ENCODE measurements at regions not wholly inside any gene's neighbourhood (a gene's known extent, or its start where the extent isn't known, plus 50 kb on each side); places are given as distances from the start of the nearest gene placed in this dataset.
"Not testable (repeated sequence)": the region's sequence is repeated elsewhere in the genome, so short reads cannot be mapped to it uniquely, and the experiment has no call there.

- DNase-seq, result no peak
Measured at GRCh38 chr5:60517094-60517694, 182.8 kb downstream of the DEPDC1B start.

- no peak for DNase-seq
Measured at GRCh38 chr5:60516688-60517087, 183.3 kb downstream of the DEPDC1B start.

- DNase-seq, result no peak
Measured at GRCh38 chr5:60514152-60514551, 185.8 kb downstream of the DEPDC1B start.

GRCh38 chr5:60512117-60512516, 187.8 kb downstream of the DEPDC1B start:
- no peak for DNase-seq

GRCh38 chr5:60510663-60511062, 189.3 kb downstream of the DEPDC1B start:
- no peak for DNase-seq

GRCh38 chr5:60510049-60510448, 189.9 kb downstream of the DEPDC1B start:
- DNase-seq, result no peak

- DNase-seq, result no peak
Measured at GRCh38 chr5:60509519-60509918, 190.4 kb downstream of the DEPDC1B start.

GRCh38 chr5:60507687-60508086, 192.3 kb downstream of the DEPDC1B start:
- DNase-seq, result no peak

- DNase-seq, result no peak
Measured at GRCh38 chr5:60505373-60506171, 194.4 kb downstream of the DEPDC1B start.

GRCh38 chr5:60504342-60504741, 195.6 kb downstream of the DEPDC1B start:
- no peak for DNase-seq

- DNase-seq, result no peak
Measured at GRCh38 chr5:60503771-60504170, 196.2 kb downstream of the DEPDC1B start.

GRCh38 chr5:60497706-60498500, 202.1 kb downstream of the DEPDC1B start:
- no peak for DNase-seq

GRCh38 chr5:60495644-60496520, 204.1 kb downstream of the DEPDC1B start:
- no peak for DNase-seq

- no peak for DNase-seq
Measured at GRCh38 chr5:60494635-60495034, 205.3 kb downstream of the DEPDC1B start.

- no peak for DNase-seq
Measured at GRCh38 chr5:60494144-60494543, 205.8 kb downstream of the DEPDC1B start.

GRCh38 chr5:60493372-60493771, 206.6 kb downstream of the DEPDC1B start:
- DNase-seq, result no peak

- no peak for DNase-seq
Measured at GRCh38 chr5:60492958-60493357, 207.0 kb downstream of the DEPDC1B start.

- DNase-seq, result not testable (repeated sequence)
Measured at GRCh38 chr5:60492358-60492757, 207.6 kb downstream of the DEPDC1B start.

- DNase-seq, result no peak
Measured at GRCh38 chr5:60490597-60491166, 209.3 kb downstream of the DEPDC1B start.

GRCh38 chr5:60489856-60490255, 210.1 kb downstream of the DEPDC1B start:
- no peak for DNase-seq

GRCh38 chr5:60489377-60489776, 210.6 kb downstream of the DEPDC1B start:
- no peak for DNase-seq

- DNase-seq, result no peak
Measured at GRCh38 chr5:60488466-60489130, 211.4 kb downstream of the DEPDC1B start.

Data from stimulated activated naive CD4-positive, alpha-beta T cell (primary cell).